SU-DHL-6 (cell line): ENCODE measurements at regions not wholly inside any gene's neighbourhood (a gene's known extent, or its start where the extent isn't known, plus 50 kb on each side); places are given as distances from the start of the nearest gene placed in this dataset.

Source experiments
- H2AFZ ChIP-seq: fragments of 200-600 bp; sonication (generic); 2 replicates; pipeline ENCODE4 v1.6.1; 2014; ENCODE audit warnings: low read depth, mild to moderate bottlenecking, moderate library complexity, mixed read lengths, antibody characterized with exemption, low read length; ENCODE audit not compliant: severe bottlenecking
- H3F3A ChIP-seq: fragments of 200-600 bp; shearing (Covaris generic); 2 replicates; pipeline ENCODE4 v1.6.0; 2016; ENCODE audit warnings: antibody characterized with exemption, mild to moderate bottlenecking; ENCODE audit not compliant: insufficient read depth
- H3K27ac ChIP-seq: fragments of 200-600 bp; sonication (generic); 2 replicates; pipeline ENCODE4 v1.5.1; 2016; ENCODE audit warnings: low read depth, mild to moderate bottlenecking, low read length, moderate library complexity, mixed read lengths
- H3K27me3 ChIP-seq: fragments of 200-600 bp; sonication (generic), shearing (Covaris generic); 2 replicates; pipeline ENCODE4 v1.6.0; 2014; ENCODE audit warnings: mild to moderate bottlenecking, low read length
- H3K36me3 ChIP-seq: fragments of 200-600 bp; sonication (generic); 2 replicates; pipeline ENCODE4 v1.6.1; 2014; ENCODE audit warnings: mild to moderate bottlenecking, low read length, mixed read lengths
- H3K4me2 ChIP-seq: fragments of 300-600, 200-600 bp; shearing (Covaris generic), sonication (generic); 2 replicates; pipeline ENCODE4 v1.6.0; 2014; ENCODE audit warnings: low read length, low read depth, mild to moderate bottlenecking; ENCODE audit not compliant: poor library complexity, severe bottlenecking
- H3K4me3 ChIP-seq: fragments of 200-600 bp; sonication (generic); 2 replicates; pipeline ENCODE4 v1.5.1; 2014; ENCODE audit warnings: antibody characterized with exemption, low read length, mild to moderate bottlenecking, mixed read lengths; ENCODE audit not compliant: insufficient read depth, poor library complexity, severe bottlenecking
- H3K79me2 ChIP-seq: fragments of 200-600 bp; sonication (generic); 2 replicates; pipeline ENCODE4 v1.6.1; 2014; ENCODE audit warnings: mild to moderate bottlenecking, low read length, moderate library complexity; ENCODE audit not compliant: insufficient read depth
- H3K9ac ChIP-seq: fragments of 200-600 bp; sonication (generic); 2 replicates; pipeline ENCODE4 v1.7.0; 2014; ENCODE audit warnings: mild to moderate bottlenecking, low read length
- H3K9me2 ChIP-seq: fragments of 200-600 bp; sonication (generic); replicated peaks from 2 replicates; pipeline ENCODE4 v1.6.1; 2014; ENCODE audit warnings: low read length; ENCODE audit not compliant: insufficient read depth
- H3K9me3 ChIP-seq: fragments of 200-600 bp; sonication (generic); 2 replicates; pipeline ENCODE4 v1.6.1; 2014; ENCODE audit warnings: low read length, mixed read lengths; ENCODE audit not compliant: insufficient read depth
- H4K20me1 ChIP-seq: fragments of 200-600 bp; sonication (generic); 2 replicates; pipeline ENCODE4 v1.6.1; 2014; ENCODE audit warnings: low read depth, mild to moderate bottlenecking, antibody characterized with exemption, low read length, moderate library complexity, mixed read lengths
- EZH2phosphoT487 ChIP-seq: fragments of 200-600 bp; sonication (generic), shearing (Covaris generic); conservative IDR thresholded peaks from 2 replicates; pipeline ENCODE4 v1.6.1; 2018; ENCODE audit warnings: mild to moderate bottlenecking, antibody characterized with exemption, low read length, moderate library complexity, mixed read lengths
- TF ChIP-seq, protein P1 (sequence below): fragments of 200-600 bp; sonication (generic); IDR thresholded peaks from one replicate; pipeline ENCODE4 v1.5.1; 2017; ENCODE audit warnings: antibody characterized with exemption, mild to moderate bottlenecking, low read length, moderate library complexity; ENCODE audit not compliant: insufficient read depth, poor library complexity, severe bottlenecking

DNA sequence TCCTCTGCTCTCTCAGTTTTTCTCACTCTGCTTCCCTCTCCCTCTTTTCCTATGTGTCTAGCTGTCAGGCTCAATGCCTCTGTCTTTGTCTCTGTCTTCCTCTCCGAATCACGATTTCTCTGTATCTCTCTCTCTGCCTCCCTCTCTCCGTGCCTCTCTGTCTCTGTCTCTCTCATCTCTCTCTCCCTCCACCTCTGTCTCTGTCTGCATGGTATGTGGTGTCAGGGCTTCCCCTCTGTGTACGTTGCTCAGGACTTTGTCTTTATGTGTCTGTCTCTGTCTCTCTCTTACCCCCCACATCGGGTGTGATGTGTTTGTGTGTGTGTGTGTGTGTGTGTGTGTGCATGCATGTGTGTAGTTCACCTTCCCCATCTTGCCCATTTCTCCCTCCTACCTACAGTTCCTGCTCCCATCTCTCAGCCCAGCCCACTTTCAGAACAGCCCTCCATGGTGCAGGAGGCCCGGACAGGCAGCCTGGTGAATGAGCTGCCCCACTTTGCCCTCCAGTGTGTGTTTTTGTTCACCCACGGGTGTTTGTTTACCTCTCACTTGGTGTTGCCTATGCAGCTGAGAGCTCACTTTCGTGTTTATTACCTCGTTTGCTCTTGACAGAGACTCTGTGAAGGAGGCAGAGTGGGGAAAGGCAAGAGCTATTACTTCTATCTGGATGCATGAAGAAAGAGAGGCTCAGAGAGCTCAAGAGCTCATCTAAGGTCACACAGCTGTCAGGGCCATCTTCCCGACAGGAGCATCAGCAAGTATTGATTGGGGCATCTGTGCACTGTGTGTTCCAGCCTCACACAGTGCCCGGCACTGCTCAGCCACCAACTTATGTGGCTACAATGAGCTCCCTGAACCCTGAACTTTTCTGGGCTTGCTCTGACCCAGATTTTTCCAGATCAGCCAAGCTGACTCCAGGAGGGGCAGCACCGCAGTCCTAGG lies 163.5 kb upstream of the ZMIZ1 start:
- Histone ChIP-seq H4K20me1 (no peaks in the 10 kb centered on the region), H3K27me3 (no peaks in the 10 kb centered on the region)
- no peak for TF ChIP-seq EZH2phosphoT487

DNA sequence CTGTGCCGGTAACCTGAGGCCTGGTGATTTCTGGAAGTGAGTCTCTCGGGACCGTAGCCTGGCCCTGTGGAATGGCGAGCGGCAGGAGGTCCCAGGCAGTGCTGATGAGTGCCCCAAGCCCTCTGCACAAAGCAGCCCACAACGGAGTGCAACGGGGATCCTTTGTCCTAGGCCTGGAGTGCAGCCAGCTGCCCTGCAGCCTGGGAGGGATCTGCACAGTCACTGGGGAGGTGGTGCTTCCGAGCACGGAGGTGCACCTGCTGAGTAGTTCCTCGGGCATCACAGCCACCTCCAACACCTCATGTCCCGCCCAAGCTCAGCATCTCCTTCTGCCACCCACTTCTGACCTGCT lies 162.8 kb upstream of the ZMIZ1 start:
- Histone ChIP-seq H3K27ac (no peak overlapping the region), H2AFZ (no peak overlapping the region), H3K9me2 (no peaks in the 10 kb centered on the region), H4K20me1 (no peaks in the 10 kb centered on the region), H3K79me2 (no peaks in the 10 kb centered on the region), H3K36me3 (no peaks in the 10 kb centered on the region), H3K27me3 (no peaks in the 10 kb centered on the region), H3F3A (no peaks in the 10 kb centered on the region), H3K4me3 (no peak overlapping the region), H3K4me2 (no peak overlapping the region), H3K9me3 (no peaks in the 10 kb centered on the region), H3K9ac (no peak overlapping the region)
- TF ChIP-seq, protein P1, sequence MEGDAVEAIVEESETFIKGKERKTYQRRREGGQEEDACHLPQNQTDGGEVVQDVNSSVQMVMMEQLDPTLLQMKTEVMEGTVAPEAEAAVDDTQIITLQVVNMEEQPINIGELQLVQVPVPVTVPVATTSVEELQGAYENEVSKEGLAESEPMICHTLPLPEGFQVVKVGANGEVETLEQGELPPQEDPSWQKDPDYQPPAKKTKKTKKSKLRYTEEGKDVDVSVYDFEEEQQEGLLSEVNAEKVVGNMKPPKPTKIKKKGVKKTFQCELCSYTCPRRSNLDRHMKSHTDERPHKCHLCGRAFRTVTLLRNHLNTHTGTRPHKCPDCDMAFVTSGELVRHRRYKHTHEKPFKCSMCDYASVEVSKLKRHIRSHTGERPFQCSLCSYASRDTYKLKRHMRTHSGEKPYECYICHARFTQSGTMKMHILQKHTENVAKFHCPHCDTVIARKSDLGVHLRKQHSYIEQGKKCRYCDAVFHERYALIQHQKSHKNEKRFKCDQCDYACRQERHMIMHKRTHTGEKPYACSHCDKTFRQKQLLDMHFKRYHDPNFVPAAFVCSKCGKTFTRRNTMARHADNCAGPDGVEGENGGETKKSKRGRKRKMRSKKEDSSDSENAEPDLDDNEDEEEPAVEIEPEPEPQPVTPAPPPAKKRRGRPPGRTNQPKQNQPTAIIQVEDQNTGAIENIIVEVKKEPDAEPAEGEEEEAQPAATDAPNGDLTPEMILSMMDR = no peak
- TF ChIP-seq EZH2phosphoT487 = no peak

More for the DNA sequence above, 163.5 kb upstream of the ZMIZ1 start:
- H3K9ac ChIP-seq = no peak overlapping the region
- H2AFZ ChIP-seq = no peak overlapping the region
- H3K4me2 ChIP-seq = no peak overlapping the region
- H3K79me2 ChIP-seq = no peaks in the 10 kb centered on the region
- H3K4me3 ChIP-seq = no peak overlapping the region
- H3K9me2 ChIP-seq = no peaks in the 10 kb centered on the region
- H3K9me3 ChIP-seq = no peaks in the 10 kb centered on the region
- no peak overlapping the region for H3K27ac ChIP-seq
- H3K36me3 ChIP-seq = no peaks in the 10 kb centered on the region
- no peaks in the 10 kb centered on the region for H3F3A ChIP-seq

DNA sequence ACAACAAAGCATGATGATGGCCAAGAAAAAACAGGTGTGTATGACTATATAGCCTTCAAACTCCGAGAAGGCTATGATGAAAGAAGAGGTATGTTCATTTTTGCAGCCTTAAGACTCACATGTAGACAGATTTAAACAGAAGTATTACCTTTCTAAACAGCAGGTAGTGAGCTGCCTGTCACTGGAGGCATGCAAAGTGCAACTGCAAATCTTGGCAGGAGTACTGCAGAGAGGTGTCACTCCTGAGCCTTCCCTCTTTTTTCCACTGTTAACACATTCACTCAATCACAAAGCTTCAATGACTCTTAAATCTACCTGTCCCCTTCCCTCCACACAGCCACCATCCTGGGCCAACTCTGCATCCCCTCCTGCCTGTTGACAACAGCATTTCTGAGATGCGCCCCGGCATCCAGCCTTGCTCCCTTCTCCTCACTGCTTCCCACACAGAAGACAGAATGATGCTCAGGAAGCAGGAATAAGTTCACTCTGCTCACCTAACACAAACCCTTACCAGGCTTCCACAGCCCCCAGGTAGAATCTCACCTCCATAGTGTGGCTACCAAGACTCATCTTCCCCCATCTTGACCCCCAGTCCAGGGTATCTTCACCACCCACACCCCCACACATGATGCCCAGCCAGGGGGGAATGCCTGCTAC lies 161.9 kb upstream of the ZMIZ1 start:
- Histone ChIP-seq H3K4me2 (no peak overlapping the region), H3K9me3 (no peaks in the 10 kb centered on the region), H2AFZ (no peak overlapping the region), H3K4me3 (no peak overlapping the region), H3K9me2 (no peaks in the 10 kb centered on the region), H4K20me1 (no peaks in the 10 kb centered on the region), H3K27me3 (no peaks in the 10 kb centered on the region), H3F3A (no peaks in the 10 kb centered on the region), H3K79me2 (no peaks in the 10 kb centered on the region), H3K9ac (no peak overlapping the region), H3K27ac (no peak overlapping the region), H3K36me3 (no peaks in the 10 kb centered on the region)
- TF ChIP-seq EZH2phosphoT487 = no peak
- TF ChIP-seq, protein P1 = no peak
